ENCODE measurements at regions not wholly inside any gene's neighbourhood (a gene's known extent, or its start where the extent isn't known, plus 50 kb on each side); places are given as distances from the start of the nearest gene placed in this dataset.
"Not testable (repeated sequence)": the region's sequence is repeated elsewhere in the genome, so short reads cannot be mapped to it uniquely, and the experiment has no call there.

GRCh38 chr1:91207691-91208090 is 185.9 kb upstream of the ZNF644 start:
- DNase-seq = not testable (repeated sequence)

- not testable (repeated sequence) for DNase-seq
Measured at GRCh38 chr1:91204150-91204549, 182.3 kb upstream of the ZNF644 start.

GRCh38 chr1:91201694-91202093 is 179.9 kb upstream of the ZNF644 start:
- DNase-seq = no peak

DNA sequence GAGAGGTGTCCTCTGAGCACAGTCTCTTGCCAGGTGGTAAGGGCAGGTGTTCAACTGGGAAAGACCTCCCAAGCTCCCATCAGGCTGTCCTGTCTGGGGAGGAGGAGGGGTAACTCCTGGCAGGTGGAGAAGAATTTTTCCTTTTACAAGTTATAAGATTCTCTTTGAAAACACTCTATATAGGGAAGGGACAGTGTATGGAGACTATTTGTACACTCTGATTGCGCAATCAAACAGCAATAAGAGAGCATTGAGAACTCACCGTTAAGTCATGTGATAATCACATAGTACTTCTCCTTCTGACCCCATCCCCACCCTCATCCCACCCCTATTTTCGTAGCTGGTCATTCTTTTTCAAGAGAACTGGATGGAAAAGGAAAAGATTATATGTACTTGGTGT is 179.3 kb upstream of the ZNF644 start:
- no peak for DNase-seq

DNA sequence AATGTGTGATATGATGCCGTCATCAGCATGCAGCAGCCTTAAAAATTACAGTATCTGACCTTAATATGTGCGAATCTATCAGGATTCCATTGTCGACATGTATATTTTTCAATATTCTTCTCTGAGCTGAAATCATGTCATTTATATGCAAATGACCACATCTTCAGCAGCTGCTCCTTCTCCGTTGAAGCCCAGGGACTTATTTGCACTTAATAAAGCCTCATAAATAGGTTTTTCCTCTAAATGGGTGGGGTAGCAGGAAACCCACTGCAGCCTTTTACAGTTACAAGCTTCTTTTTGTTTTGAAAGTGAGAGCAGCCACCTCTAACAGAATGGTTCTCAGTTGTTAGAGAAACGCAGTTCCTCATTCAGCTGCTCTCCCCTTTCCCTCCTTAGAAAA is 178.8 kb upstream of the ZNF644 start:
- DNase-seq = no peak

- DNase-seq = no peak
Measured at GRCh38 chr1:91199988-91200387, 178.2 kb upstream of the ZNF644 start.

- DNase-seq = no peak
Measured at GRCh38 chr1:91190996-91191395, 169.2 kb upstream of the ZNF644 start.

DNA sequence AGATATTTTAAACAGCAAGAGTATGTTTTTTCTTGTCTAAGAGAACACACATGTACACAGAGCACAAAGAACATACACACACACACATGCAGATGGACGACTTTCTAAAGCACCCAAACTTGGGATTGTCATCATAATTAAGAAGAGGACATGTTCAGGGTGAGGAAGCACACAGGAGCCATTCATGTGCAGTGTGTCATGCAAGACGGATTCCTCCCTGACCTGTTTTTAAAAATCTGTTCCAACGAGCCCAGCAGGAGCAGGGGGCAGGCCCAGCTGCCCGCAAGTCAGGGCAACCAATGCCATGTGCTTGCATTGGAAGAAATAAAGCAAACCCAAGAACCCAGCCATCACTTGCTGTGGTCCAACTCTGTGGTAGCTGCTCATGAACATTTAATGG is 167.3 kb upstream of the ZNF644 start:
- DNase-seq = no peak

DNA sequence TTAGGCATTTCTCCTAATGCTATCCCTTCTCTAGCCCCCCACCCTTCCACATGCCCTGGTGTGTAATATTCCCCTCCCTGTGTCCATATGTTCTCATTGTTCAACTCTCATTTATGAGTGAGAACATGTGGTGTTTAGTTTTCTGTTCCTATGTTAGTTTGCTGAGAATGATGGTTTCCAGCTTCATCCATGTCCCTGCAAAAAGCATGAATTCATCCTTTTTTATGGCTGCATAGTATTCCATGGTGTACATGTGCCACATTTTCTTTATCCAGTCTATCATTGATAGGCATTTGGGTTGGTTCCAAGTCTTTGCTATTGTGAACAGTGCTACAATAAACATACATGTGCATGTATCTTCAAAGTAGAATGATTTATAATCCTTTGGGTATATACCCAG is 161.0 kb upstream of the ZNF644 start:
- DNase-seq = not testable (repeated sequence)

GRCh38 chr1:91176250-91176649 is 154.4 kb upstream of the ZNF644 start:
- DNase-seq = no peak

DNA sequence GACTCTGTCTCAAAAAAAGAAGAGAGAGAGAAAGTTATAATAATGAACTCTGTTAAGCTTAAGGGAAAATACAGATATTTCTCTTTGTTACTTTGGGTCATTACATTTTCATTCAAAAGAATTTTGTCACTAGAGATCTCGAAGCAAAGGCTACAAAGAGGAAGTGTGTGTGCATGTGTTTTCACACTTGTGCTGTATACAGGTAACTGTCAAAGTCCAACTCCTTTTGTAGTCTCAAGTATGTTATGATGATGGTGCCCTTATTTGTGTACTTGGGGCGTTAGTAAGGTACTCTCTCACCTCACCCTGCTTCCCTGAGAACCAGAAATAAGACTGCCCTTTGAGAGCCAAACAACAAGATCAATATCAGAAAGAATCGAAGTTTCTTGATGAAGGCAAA is 152.9 kb upstream of the ZNF644 start:
- no peak for DNase-seq

- no peak for DNase-seq
Measured at GRCh38 chr1:91173346-91173890, 151.6 kb upstream of the ZNF644 start.

GRCh38 chr1:91172541-91172940 is 150.7 kb upstream of the ZNF644 start:
- no peak for DNase-seq

DNA sequence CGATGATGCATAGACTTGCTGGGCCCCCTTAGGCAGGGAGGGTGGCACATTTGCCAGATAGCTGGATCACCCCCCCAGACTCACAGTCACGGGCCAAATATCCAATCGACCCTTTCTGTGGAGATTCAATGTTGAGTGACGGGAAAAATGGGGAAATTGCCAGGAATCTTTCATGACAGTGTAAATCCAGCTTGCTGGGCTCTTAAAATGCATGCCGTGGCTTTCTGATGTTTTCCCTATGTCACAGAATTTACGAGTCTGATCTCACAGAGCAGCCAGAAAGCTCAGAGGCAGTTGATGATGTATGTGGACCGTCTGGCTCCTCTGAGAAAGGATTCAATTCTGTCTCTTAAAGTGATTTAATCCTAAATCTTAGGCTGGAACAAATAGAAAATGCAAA is 150.1 kb upstream of the ZNF644 start:
- DNase-seq = no peak

- no peak for DNase-seq
Measured at GRCh38 chr1:91170571-91170970, 148.7 kb upstream of the ZNF644 start.

- no peak for DNase-seq
Measured at GRCh38 chr1:91166106-91166712, 144.4 kb upstream of the ZNF644 start.

GRCh38 chr1:91165033-91165654 is 143.3 kb upstream of the ZNF644 start:
- peak; percentile 52 for DNase-seq

GRCh38 chr1:91162613-91163012 is 140.8 kb upstream of the ZNF644 start:
- no peak for DNase-seq

DNA sequence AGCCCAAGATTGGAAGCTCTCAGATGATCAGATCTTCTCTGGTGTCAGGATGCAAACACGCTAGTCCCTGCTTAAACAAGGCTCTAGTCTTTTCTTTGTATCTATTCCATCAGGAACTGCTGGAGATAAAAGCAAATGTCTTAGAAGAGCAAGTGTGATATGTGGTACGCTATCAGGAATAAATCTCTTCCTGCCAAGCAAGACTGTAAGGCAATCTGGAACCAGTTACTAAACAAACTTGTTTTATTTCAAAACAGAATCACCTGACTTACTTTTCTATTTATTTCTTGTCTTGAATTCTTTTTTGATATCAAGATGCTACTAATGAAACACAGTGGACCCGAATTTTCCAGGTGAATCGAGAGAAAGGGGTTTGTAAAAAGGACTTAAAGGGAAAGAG is 139.9 kb upstream of the ZNF644 start:
- DNase-seq = no peak

DNA sequence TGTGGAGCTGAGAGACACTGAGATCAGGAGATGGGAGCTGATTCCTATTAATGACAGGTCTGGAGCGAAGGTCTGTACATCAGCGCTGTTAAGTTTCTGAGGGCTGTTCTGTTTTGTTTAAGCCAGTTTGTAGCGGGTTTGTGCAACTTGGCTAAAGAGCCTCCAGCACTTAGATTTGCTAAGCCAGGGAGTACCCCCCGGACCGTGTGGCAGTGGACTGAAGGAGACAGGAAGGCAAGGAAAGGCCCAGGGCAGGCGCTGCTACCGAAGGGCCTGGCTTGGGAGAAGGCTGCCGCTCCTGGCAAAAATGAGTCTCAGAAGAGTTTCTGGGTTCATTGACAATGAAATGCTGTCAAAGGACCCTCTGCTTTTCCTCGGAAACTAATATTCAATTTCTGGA is 139.3 kb upstream of the ZNF644 start:
- no peak for DNase-seq

GRCh38 chr1:91160363-91161075 is 138.7 kb upstream of the ZNF644 start:
- DNase-seq = no peak

DNA sequence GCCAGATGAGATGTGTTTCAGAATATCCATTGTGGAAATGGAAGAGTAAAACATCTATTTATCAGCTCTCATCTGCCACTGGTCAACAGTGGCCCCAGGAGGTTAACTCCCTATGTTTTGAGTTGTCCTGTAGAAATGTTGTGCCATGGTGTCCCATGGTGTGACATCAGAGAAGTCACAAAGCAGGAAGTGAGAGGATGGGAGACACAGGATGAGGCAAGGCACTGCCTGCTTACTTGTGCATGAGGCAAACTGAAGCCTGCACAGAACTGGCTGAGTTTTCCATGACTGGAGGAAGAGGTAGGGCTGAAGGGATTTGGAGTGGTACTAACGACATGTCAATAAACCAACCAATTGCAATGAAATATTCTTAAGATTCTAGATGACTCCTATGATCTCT is 131.5 kb upstream of the ZNF644 start:
- no peak for DNase-seq

DNA sequence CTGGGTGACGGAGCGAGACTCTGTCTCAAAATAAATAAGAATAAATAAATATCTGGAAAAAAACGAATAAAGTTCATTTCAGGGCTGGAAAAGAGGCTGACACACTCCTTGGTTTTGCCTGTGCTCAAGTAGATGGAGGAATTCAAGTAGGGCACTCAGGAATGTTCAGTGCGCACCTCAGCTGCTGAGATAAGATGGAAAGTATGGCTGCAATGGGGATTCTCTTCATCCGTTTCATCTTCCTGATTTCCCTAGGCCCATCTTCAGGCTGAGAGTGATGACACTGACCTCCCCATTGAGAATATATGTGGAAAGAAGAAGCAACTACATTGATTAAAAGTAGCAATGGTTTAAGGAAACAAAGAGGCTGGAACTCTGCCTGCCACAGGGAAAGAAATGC is 130.5 kb upstream of the ZNF644 start:
- DNase-seq = no peak

DNA sequence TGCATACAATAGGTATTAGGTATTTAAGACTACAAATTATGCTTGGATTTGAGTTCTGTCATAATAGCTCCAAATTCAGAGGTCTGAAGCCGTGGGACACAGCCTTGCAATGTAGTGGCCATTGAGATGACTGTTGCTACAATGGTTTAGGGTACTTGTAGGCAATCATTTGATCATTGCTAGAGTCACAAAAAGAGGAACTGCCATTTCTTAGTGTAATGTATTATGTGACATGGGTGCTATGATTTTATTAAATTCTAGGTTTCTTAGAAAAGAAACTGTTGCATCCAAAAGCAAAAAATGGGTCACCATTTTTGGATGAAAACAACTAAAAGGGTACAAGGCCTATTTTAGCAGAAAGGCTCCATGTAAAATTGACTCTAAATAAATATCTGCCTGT is 129.9 kb upstream of the ZNF644 start:
- DNase-seq = no peak

All from CD4-positive, alpha-beta T cell treated with Interleukin-15 for 1 hour (primary cell).